Fibroblast of lung (primary cell): ENCODE measurements at regions not wholly inside any gene's neighbourhood (a gene's known extent, or its start where the extent isn't known, plus 50 kb on each side); places are given as distances from the start of the nearest gene placed in this dataset.

ENCODE experiments used
- DNase-seq, 2 donors: peaks; one replicate each; pipeline versions ENCODE4 v3.0.0 to v3.0.0-alpha.2; 2010; ENCODE audit warnings: low read depth in 2 of 2
- H2AFZ ChIP-seq: 2 replicates; pipeline ENCODE4 v1.5.1; 2012; ENCODE audit warnings: low read length, control low read depth, inconsistent platforms
- H3K27ac ChIP-seq: 2 replicates; pipeline ENCODE4 v1.5.1; 2011; ENCODE audit warnings: low read length, control low read depth; ENCODE audit not compliant: insufficient read depth
- H3K27me3 ChIP-seq: 2 replicates; pipeline ENCODE4 v1.5.1; 2011; ENCODE audit warnings: mild to moderate bottlenecking, low read length; ENCODE audit not compliant: control insufficient read depth, insufficient read depth
- H3K36me3 ChIP-seq: 2 replicates; pipeline ENCODE4 v1.5.1; 2011; ENCODE audit warnings: low read length; ENCODE audit not compliant: control insufficient read depth, insufficient read depth
- H3K4me1 ChIP-seq: 2 replicates; pipeline ENCODE4 v1.5.1; 2011; ENCODE audit warnings: low read length; ENCODE audit not compliant: control insufficient read depth, insufficient read depth; ENCODE audit errors: extremely low read depth
- H3K4me2 ChIP-seq: 2 replicates; pipeline ENCODE4 v1.5.1; 2011; ENCODE audit warnings: low read length, control low read depth; ENCODE audit not compliant: insufficient read depth; ENCODE audit errors: extremely low read depth
- H3K4me3 ChIP-seq, 4 experiments: fragments of 200-600 bp in 1 of 4; sonication (generic) in 1 of 4; replicated peaks in 1 of 4; 2 replicates each; pipeline ENCODE4 v1.5.1; 2011 to 2016; ENCODE audit warnings: low read length in 4 of 4, low read depth in 3 of 4, mild to moderate bottlenecking in 3 of 4, control low read depth in 2 of 4, inconsistent platforms in 1 of 4, mixed read lengths in 1 of 4; ENCODE audit not compliant: insufficient read depth in 1 of 4; ENCODE audit errors: control extremely low read depth in 1 of 4
- H3K79me2 ChIP-seq: 2 replicates; pipeline ENCODE4 v1.5.1; 2012; ENCODE audit warnings: mild to moderate bottlenecking, low read length, inconsistent platforms; ENCODE audit not compliant: control insufficient read depth, insufficient read depth
- H3K9ac ChIP-seq: 2 replicates; pipeline ENCODE4 v1.5.1; 2011; ENCODE audit warnings: mild to moderate bottlenecking, low read length, control low read depth; ENCODE audit not compliant: insufficient read depth
- H3K9me3 ChIP-seq: 2 replicates; pipeline ENCODE4 v1.5.1; 2012; ENCODE audit warnings: low read depth, low read length; ENCODE audit not compliant: control insufficient read depth, insufficient read depth
- H4K20me1 ChIP-seq: 2 replicates; pipeline ENCODE4 v1.5.1; 2011; ENCODE audit warnings: low read length; ENCODE audit not compliant: control insufficient read depth, insufficient read depth; ENCODE audit errors: extremely low read depth
- EZH2 ChIP-seq: IDR thresholded peaks from 2 replicates; pipeline ENCODE4 v1.5.1; 2012; ENCODE audit warnings: low read length, control low read depth, mild to moderate bottlenecking; ENCODE audit errors: missing control alignments
- TF ChIP-seq, protein P1 (sequence below), 2 donors: IDR thresholded peaks in 1 of 2; conservative IDR thresholded peaks in 1 of 2; 1 replicate in 1 of 2; 2 replicates in 1 of 2; pipeline ENCODE4 v1.5.1; 2011 to 2012; ENCODE audit warnings: low read length in 2 of 2, control low read depth in 1 of 2, inconsistent platforms in 1 of 2, low read depth in 1 of 2, mild to moderate bottlenecking in 1 of 2

DNA sequence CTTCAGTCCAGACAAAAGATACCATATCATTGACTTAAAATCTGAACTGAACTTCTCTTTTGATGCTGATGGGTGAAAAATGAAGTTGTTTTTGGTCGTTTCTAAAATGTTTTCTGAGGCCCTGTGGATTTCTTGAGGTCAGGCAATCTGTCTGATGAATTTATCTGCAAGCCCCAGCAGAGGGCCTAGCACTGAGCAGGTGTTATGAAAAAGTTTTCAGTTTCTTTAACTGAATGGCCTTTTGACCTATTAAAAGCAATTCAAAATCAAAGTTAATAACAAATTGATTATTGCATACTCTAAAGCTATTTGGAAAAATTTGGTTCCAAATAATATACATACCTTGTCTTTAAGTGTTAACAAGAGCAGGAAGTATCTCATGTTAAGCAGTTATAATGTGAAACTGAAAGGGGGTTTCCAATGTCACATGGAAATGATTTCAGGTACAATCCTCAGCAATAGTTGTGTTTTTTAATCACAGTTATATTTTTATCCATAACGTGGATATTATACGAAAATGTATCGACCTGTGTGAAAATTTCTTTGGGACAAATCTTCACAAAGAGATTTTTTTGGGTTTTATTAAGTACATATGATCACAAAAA, 285.0 kb downstream of the SPANXN1 start:
- H3K79me2 ChIP-seq, result no peaks in the 10 kb centered on the region
- no peak overlapping the region for H3K27ac ChIP-seq
- no peak overlapping the region for H3K4me2 ChIP-seq
- TF ChIP-seq EZH2, result no peak
- TF ChIP-seq, protein P1, sequence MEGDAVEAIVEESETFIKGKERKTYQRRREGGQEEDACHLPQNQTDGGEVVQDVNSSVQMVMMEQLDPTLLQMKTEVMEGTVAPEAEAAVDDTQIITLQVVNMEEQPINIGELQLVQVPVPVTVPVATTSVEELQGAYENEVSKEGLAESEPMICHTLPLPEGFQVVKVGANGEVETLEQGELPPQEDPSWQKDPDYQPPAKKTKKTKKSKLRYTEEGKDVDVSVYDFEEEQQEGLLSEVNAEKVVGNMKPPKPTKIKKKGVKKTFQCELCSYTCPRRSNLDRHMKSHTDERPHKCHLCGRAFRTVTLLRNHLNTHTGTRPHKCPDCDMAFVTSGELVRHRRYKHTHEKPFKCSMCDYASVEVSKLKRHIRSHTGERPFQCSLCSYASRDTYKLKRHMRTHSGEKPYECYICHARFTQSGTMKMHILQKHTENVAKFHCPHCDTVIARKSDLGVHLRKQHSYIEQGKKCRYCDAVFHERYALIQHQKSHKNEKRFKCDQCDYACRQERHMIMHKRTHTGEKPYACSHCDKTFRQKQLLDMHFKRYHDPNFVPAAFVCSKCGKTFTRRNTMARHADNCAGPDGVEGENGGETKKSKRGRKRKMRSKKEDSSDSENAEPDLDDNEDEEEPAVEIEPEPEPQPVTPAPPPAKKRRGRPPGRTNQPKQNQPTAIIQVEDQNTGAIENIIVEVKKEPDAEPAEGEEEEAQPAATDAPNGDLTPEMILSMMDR (conservative IDR thresholded peaks at IDR 0.05 in 1 of 2, IDR thresholded peaks at IDR 0.05 in 1 of 2; ENCODE audit: low read depth in 1 of 2, low read length in 2 of 2), result no peak
- no peak overlapping the region for H2AFZ ChIP-seq
- H3K36me3 ChIP-seq, result no peaks in the 10 kb centered on the region
- H3K4me3 ChIP-seq, result no peak overlapping the region
- no peaks in the 10 kb centered on the region for H4K20me1 ChIP-seq
- no peaks in the 10 kb centered on the region for H3K4me1 ChIP-seq
- no peaks in the 10 kb centered on the region for H3K9me3 ChIP-seq
- H3K27me3 ChIP-seq, result no peaks in the 10 kb centered on the region
- no peak overlapping the region for H3K9ac ChIP-seq
- DNase-seq, result no peak

DNA sequence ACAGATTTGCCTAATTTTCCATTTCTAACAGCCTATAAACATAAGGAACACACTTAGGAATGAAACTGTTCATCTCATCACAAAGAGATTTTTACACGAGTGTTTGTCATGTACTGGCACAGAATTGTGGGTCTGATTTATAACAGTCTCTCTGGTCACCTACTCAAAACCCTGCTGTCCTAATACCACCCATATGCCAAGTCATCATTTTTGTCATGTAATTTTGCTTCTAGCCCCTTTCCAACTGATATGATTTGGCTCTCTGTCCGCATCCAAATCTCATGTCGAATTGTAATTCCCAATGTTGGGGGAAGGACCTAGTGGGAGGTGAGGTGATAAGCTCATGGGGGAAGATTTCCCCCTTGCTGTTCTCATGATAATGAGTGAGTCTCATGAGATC, 284.1 kb upstream of the SLITRK2 start:
- TF ChIP-seq, protein P1 (conservative IDR thresholded peaks at IDR 0.05 in 1 of 2, IDR thresholded peaks at IDR 0.05 in 1 of 2; ENCODE audit: low read depth in 1 of 2, low read length in 2 of 2), result no peak
- no peak for TF ChIP-seq EZH2
- no peaks in the 10 kb centered on the region for H3K9me3 ChIP-seq
- no peaks in the 10 kb centered on the region for H3K4me1 ChIP-seq
- H4K20me1 ChIP-seq, result no peaks in the 10 kb centered on the region
- H3K4me3 ChIP-seq, result no peak overlapping the region
- H3K27me3 ChIP-seq, result no peaks in the 10 kb centered on the region
- no peaks in the 10 kb centered on the region for H3K79me2 ChIP-seq
- no peak overlapping the region for H3K9ac ChIP-seq
- no peak for DNase-seq
- H3K4me2 ChIP-seq, result no peak overlapping the region
- H3K27ac ChIP-seq, result no peak overlapping the region
- H3K36me3 ChIP-seq, result no peaks in the 10 kb centered on the region
- H2AFZ ChIP-seq, result no peak overlapping the region

DNA sequence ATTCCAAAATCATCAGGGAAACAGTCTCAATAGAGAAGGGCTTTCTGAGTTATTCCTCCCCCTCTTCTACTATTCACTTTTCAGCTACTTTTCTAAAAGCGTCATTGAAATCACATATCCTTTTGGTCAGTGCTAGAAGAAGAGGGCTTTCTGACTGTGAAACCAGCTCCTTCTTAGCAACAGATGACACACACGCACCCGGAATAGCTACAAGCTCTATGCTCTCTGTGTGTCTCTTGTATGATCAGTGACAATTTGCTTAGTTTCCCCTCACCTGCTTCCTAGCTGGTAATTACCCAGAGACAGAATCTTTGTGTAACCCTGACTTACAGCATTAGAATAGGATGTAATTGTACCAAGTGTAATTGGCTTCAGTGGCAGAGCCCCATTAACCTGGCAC, 268.1 kb upstream of the SLITRK2 start:
- H3K4me2 ChIP-seq, result no peak overlapping the region
- H3K4me1 ChIP-seq, result no peaks in the 10 kb centered on the region
- H4K20me1 ChIP-seq, result no peaks in the 10 kb centered on the region
- H3K27me3 ChIP-seq, result no peaks in the 10 kb centered on the region
- DNase-seq, result no peak
- no peaks in the 10 kb centered on the region for H3K36me3 ChIP-seq
- no peak for TF ChIP-seq EZH2
- TF ChIP-seq, protein P1 (conservative IDR thresholded peaks at IDR 0.05 in 1 of 2, IDR thresholded peaks at IDR 0.05 in 1 of 2; ENCODE audit: low read depth in 1 of 2, low read length in 2 of 2), result no peak
- no peaks in the 10 kb centered on the region for H3K9me3 ChIP-seq
- no peak overlapping the region for H3K27ac ChIP-seq
- H3K9ac ChIP-seq, result no peak overlapping the region
- H3K4me3 ChIP-seq, result no peak overlapping the region
- H2AFZ ChIP-seq, result no peak overlapping the region
- H3K79me2 ChIP-seq, result no peaks in the 10 kb centered on the region
